GM19328 (cell line): ENCODE measurements at regions not wholly inside any gene's neighbourhood (a gene's known extent, or its start where the extent isn't known, plus 50 kb on each side); places are given as distances from the start of the nearest gene placed in this dataset.

Experiments used
- ATAC-seq: cut with Tn5 transposase; IDR thresholded peaks from one replicate; pipeline ENCODE4 v1.9.1; 2021; ENCODE audit warnings: mild to moderate bottlenecking, moderate library complexity; ENCODE audit not compliant: unreplicated experiment

GRCh38 chr14:29446971-29447370 lies 480.7 kb downstream of the PRKD1 start:
- ATAC-seq = no peak

DNA sequence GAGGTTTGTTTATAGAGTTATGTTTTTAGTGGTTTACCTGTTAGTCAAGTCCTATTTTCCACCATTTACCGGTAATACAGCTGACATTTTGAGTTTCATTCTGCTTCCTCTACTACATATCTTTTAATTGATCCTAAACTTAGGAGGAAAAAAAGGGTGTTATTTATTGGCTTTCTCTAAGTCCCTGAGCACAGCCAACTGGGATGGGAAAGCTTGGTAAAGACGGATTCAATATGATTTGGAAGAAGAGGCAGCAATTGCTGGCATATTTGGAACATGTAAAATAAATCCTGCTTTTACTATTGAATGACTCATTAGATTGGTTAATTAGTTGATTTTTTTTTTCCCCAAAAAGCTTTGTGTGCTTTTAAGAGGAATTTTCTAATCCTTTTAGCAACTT lies 475.7 kb downstream of the PRKD1 start:
- no peak for ATAC-seq

DNA sequence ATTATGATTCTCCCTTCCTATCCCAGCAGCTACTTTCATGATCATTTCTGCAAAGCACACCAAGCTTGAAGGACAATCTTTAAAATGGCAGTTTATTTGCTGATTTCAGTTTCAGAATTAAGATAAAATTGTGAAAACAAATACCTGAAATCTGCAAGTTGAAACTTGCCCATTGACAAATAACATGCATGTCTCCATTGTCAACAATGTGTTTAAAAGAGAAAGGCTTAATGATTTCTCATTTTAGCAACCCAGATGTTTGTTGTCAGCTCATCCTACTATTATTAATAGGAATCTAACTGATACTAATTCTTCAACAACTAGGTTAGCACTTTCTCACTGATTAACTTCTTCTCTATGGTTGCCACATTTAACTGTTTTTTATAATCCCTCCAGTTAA lies 474.6 kb downstream of the PRKD1 start:
- ATAC-seq = no peak

- no peak for ATAC-seq
Measured at GRCh38 chr14:29454026-29454693, 473.5 kb downstream of the PRKD1 start.

DNA sequence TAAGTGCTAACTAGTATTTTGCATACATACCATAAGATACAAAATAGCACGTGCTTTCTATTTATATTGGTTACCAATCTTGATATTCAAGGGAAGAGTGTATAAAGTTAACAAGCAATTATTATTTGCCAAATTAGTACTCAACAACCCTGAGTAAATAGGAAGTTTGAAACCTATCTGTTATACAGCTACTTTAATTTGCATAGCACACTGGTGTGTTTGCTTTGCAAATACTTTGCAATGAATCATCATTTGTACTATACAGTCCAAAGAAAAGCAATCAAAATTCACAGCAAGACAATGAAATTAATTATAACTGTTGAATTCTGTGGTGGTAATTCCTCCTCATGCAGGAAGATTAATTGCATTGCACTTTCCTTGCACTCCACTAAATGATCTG lies 469.1 kb downstream of the PRKD1 start:
- ATAC-seq = no peak

DNA sequence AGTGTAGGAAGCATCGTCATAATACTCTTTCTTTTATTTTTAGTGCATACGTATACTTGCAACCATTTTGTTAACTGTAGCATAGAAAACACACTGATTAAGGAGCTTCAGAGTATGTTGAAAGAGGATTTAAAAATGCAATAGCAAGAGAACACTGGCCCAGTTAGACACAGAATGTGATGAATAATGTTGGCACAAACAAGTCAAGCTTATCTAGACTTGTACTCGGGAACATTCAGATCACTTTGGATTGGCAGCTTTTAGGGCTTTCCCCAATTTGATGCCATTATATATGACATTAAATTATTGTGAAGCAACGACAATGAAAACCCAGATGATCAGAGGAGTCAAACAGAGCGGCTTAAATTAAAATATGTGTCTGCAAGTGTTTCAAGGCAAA lies 468.1 kb downstream of the PRKD1 start:
- ATAC-seq = no peak

DNA sequence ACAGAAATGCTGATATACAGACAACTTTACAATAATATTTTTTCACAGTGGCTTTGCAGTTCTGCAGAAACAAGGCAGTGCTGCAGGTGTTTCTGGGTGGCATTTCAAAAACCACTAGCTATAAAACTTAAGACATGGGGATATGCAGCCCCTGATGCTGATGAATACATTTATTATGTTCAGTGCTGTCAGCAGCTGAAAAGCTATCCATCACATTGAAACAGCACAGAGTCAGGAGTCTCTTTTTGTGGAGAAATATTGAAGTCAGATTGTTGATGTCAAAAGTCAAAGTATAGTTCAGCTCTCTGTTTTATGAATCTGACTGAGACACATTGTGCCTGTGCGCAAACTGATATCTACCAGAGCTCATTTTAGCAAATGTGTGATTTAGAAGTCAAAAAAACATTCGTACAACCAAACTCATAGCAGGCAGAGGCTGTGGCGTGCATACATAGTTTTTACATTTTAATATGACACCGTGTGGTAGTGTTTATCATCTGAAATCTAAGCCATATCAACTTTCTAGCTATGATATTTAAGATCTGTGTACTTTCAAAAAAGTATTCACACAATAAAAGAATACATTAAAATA lies 467.6 kb downstream of the PRKD1 start:
- no peak for ATAC-seq

GRCh38 chr14:29461101-29461500 lies 466.5 kb downstream of the PRKD1 start:
- ATAC-seq = no peak

DNA sequence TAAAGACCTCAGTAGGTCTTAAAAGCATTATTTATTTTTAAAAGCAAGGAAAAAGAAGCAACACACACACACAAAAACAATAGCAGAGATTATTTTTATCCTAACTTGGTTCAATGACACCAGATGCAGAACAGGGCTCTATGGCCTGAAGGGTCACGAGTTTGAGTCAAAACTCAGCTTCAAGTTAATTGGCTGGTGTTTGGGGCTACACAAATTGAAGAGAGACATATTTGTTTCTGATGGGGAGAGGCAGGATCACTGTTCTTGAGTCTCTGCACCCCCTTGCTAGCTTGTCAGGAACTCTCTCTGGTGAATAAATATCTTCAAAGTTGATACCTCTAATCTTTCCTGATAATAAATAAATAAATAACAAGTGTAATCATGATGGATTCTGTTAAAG lies 466.1 kb downstream of the PRKD1 start:
- no peak for ATAC-seq

GRCh38 chr14:29462321-29462720 lies 465.3 kb downstream of the PRKD1 start:
- ATAC-seq = no peak

DNA sequence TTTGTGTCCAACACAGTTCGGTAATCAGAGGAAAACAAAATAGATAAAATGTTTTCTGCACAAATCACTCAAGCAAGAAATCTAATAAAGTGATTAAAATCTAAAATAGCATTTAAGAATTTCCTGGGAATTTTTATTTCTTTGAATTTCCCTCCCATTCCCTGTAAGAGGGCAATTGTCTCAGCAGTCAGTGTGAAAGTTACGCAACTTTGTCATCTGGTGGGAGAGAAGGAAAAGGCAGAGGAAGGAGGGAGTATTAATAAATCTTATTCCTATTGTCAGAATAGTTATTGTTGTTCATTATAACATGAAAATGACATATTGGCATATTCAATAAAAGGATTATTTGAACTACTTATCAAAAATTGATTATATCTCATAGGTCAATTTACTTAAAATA lies 464.9 kb downstream of the PRKD1 start:
- ATAC-seq = no peak

DNA sequence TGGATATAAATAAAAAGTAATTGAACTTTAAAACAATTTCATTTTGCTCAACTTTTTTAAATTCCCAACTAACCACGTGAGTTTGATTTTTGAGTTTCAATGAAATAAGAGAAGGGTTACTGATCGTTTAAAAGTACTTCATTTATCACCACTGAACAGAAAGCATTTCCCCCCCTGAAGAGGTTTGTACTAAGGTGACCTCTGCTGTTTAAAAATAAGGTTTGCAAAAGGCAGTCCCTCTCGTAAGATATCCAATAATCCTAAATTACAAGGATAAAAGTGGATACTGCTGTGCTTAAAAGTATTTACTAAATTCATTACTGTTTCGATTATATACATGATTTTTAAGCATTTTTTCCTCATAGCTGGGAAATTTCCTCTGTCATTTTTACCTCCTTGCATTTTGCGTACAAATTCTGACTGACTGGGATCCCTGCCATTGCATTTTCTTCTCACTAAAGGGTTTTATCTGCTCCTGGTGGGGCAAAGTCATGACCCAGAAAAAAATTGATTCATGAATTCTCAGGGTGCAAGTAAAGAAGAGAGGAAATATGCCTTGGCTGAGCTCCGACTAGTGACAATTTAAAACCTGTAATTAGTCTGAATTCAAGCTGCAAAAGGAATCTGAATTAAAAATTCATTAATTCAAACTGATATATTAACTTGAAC lies 463.8 kb downstream of the PRKD1 start:
- ATAC-seq = no peak

- no peak for ATAC-seq
Measured at GRCh38 chr14:29465095-29465494, 462.6 kb downstream of the PRKD1 start.

GRCh38 chr14:29475641-29476040 lies 452.0 kb downstream of the PRKD1 start:
- no peak for ATAC-seq

- ATAC-seq = no peak
Measured at GRCh38 chr14:29486132-29486531, 441.5 kb downstream of the PRKD1 start.

DNA sequence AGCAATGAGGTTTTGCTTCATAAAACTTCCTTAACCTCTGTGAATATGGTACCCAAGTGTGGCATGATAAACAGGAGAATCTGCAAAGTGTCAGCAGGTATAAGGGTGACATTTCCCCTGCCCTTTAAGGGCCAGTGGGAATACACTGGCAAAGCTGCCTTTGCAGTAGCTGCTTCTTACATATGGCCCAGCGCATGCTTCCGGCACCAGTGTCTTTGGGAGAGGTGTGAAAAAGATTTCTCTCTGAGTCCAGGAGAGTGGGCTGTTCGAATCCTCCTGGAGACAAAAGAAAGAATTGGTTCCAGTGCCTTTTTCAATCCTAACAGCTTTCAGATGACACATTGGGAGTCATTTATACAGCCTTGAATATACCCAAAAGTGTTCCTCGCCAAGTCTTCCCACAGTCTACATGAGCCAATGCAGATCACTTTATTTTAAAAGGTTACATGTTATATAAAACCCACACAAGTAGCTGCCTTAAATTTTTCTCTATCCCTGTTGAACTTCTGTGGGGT lies 437.7 kb downstream of the PRKD1 start:
- no peak for ATAC-seq

DNA sequence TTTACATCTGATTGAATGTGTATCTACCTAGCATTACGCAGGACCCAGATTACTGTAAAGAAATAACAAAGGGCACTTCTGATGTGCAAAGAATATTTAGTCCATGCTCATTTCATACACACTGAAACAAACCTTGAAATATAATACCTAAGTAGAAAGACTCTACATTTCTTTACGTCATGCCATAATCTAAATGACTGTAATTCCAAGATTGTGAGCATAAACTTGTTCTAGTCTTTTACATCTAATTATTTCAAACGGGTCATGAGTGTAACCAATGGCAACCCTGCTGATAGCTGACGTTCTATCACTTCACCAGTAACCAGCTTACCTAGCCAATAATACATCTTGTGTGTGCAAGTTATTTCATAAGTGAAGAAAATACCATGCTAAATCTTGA lies 433.8 kb downstream of the PRKD1 start:
- no peak for ATAC-seq

- ATAC-seq = no peak
Measured at GRCh38 chr14:29494312-29494711, 433.3 kb downstream of the PRKD1 start.

- no peak for ATAC-seq
Measured at GRCh38 chr14:29503903-29504302, 423.7 kb downstream of the PRKD1 start.

GRCh38 chr14:29518335-29518734 lies 409.3 kb downstream of the PRKD1 start:
- no peak for ATAC-seq

GRCh38 chr14:29521526-29522137 lies 406.0 kb downstream of the PRKD1 start:
- ATAC-seq = no peak
